ENCODE measurements at regions not wholly inside any gene's neighbourhood (a gene's known extent, or its start where the extent isn't known, plus 50 kb on each side); places are given as distances from the start of the nearest gene placed in this dataset.
A peak's percentile ranks its signal among the peaks of the same experiment; 100 is the strongest.

DNA sequence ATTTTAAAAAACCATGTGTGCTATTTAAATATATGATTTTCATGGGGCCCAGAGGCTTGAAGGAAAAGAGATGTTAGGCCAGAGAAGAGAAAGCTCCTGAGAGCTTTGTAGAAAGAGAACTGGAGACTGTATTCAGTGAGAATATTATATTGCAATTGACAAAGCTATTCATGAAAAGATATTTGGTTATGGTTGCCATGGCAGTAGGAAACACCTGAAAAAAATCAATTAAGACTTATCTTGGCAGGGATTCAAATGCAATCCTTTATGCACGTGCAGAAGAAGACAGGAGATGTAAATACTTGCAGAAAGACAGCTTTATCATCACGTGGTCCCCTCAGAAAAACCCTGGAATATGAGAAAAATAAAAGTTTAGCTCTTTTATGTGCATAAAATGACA is 636.0 kb upstream of the TBL1XR1 start:
- H3K27ac ChIP-seq, result no peak overlapping the region
- DNase-seq (ENCODE audit: low read depth in 1 of 2, low spot score in 1 of 2), result no peak

DNA sequence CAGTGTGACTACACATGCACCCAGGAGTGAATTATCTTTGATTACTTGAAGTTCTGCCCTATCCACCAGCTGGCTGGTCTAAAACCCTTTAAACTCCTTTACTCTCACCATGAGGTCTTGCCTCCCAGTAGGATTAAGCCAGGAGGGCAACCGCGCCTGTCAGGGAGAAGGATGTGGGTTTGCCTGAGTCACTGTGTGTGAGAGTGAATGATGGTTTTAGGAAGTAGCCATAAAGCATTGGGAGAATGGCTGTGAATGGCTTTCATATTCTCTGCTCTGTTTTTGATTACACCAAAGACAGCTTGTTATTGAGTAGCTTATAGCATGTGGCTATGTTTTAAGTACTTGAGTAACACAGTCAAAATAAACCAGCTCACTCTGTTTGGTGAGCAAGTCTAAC is 637.7 kb upstream of the TBL1XR1 start:
- H3K4me3 ChIP-seq, result no peak overlapping the region
- no peaks in the 10 kb centered on the region for H3K9me3 ChIP-seq (ENCODE audit: low read depth)
- H3K27ac ChIP-seq, result no peak overlapping the region
- peak in 1 of 2 donors; percentile 86 for DNase-seq (ENCODE audit: low read depth in 1 of 2, low spot score in 1 of 2)
- H3K36me3 ChIP-seq, result no peaks in the 10 kb centered on the region
- H3K4me1 ChIP-seq (ENCODE audit: low read depth), result no peaks in the 10 kb centered on the region
- no peaks in the 10 kb centered on the region for H3K27me3 ChIP-seq
- TF ChIP-seq CTCF (IDR thresholded peaks at IDR 0.05; ENCODE audit: low read depth, low read length), result no peak

More for the DNA sequence above, 636.0 kb upstream of the TBL1XR1 start:
- Histone ChIP-seq H3K4me1 (ENCODE audit: low read depth) (no peaks in the 10 kb centered on the region), H3K27me3 (no peaks in the 10 kb centered on the region), H3K9me3 (ENCODE audit: low read depth) (no peaks in the 10 kb centered on the region), H3K4me3 (no peak overlapping the region), H3K36me3 (no peaks in the 10 kb centered on the region)
- no peak for TF ChIP-seq CTCF (IDR thresholded peaks at IDR 0.05; ENCODE audit: low read depth, low read length)

DNA sequence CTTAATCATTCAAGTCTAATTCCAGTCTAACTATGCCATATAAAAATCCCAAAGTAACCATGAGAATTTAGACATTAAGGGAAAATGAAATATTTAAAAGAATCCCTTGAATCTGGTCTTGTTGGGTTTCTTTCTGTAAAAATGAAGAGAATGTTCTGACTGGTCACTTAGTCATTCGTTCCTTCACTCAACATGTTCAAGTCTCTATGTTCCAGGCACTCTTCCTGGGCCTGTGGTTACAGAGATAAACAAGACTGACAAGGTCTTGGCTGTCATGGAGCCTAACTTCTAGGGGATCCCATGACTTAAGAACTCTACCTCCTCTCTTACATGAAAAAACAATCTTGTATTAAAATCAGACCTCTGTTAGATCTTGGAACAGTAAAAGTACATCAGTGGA is 638.6 kb upstream of the TBL1XR1 start:
- H3K27me3 ChIP-seq, result no peaks in the 10 kb centered on the region
- H3K4me3 ChIP-seq, result no peak overlapping the region
- H3K27ac ChIP-seq, result no peak overlapping the region
- H3K36me3 ChIP-seq, result no peaks in the 10 kb centered on the region
- peak in 1 of 2 donors; percentile 96 for DNase-seq (ENCODE audit: low read depth in 1 of 2, low spot score in 1 of 2)
- TF ChIP-seq CTCF (IDR thresholded peaks at IDR 0.05; ENCODE audit: low read depth, low read length), result no peak
- no peaks in the 10 kb centered on the region for H3K4me1 ChIP-seq (ENCODE audit: low read depth)
- H3K9me3 ChIP-seq (ENCODE audit: low read depth), result no peaks in the 10 kb centered on the region

DNA sequence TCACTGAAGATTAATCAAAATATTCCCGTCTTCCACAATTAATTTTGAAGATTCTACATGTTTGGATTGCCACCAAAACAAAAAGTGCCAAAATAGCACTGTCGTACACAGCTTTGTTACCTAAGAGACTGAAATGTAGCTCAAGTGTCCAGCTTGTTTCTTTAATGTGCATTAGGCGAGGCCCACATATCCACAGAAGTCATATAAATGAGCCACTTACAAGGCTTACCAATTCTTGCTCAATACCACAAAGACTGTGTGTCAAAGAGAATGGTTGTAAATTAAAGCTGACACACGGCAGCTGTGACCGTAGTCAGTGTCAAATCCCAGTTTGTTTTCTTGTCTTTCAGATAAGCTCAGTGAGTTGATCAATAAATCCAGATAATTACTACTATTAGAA is 639.4 kb upstream of the TBL1XR1 start:
- TF ChIP-seq CTCF (IDR thresholded peaks at IDR 0.05; ENCODE audit: low read depth, low read length), result no peak
- no peak overlapping the region for H3K27ac ChIP-seq

DNA sequence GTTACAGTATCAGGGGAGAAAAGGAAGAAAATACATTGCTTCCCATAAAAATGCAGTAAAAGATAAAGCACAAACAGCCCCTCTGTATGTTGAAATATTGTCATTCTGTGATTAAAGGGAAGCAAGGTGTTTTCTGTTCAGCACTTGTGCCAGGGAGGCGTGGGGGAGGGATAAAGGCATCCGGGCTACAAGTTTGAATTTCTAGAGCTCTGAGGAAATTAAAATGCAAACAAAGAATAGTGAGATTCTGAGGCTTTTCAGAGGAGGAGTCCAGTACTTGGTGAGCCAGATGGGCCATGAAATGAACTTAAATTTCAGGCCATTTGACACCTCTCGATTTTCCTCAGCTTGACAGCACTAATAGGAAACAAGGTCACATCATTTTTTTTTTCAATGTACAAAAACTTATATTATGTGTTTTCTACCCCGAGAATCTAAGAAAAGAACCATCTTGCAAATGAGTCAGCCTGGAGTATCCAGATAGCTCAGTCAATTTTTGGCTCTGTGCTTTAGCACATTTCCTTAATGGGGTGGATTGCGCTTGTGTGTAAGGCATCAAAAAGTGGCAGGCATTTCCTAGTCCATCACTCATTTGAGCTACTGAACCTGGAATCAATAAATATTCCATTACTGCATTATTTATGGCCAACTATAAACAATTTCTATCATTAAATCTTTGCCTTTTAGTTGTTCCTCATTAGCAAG is 640.8 kb upstream of the TBL1XR1 start:
- no peak overlapping the region for H3K27ac ChIP-seq
- H3K4me1 ChIP-seq (ENCODE audit: low read depth), result no peaks in the 10 kb centered on the region
- no peaks in the 10 kb centered on the region for H3K9me3 ChIP-seq (ENCODE audit: low read depth)
- H3K36me3 ChIP-seq, result no peaks in the 10 kb centered on the region
- H3K27me3 ChIP-seq, result no peaks in the 10 kb centered on the region
- no peak overlapping the region for H3K4me3 ChIP-seq
- TF ChIP-seq CTCF (IDR thresholded peaks at IDR 0.05; ENCODE audit: low read depth, low read length), result no peak
- DNase-seq (ENCODE audit: low read depth in 1 of 2, low spot score in 1 of 2), result peak in 1 of 2 donors; percentile 34

More for the DNA sequence above, 639.4 kb upstream of the TBL1XR1 start:
- H3K4me1 ChIP-seq (ENCODE audit: low read depth), result no peaks in the 10 kb centered on the region
- no peak overlapping the region for H3K4me3 ChIP-seq
- H3K27me3 ChIP-seq, result no peaks in the 10 kb centered on the region
- no peaks in the 10 kb centered on the region for H3K9me3 ChIP-seq (ENCODE audit: low read depth)
- H3K36me3 ChIP-seq, result no peaks in the 10 kb centered on the region
- peak in 1 of 2 donors; percentile 67 for DNase-seq (ENCODE audit: low read depth in 1 of 2, low spot score in 1 of 2)
